GM12875 (cell line): ENCODE measurements at regions not wholly inside any gene's neighbourhood (a gene's known extent, or its start where the extent isn't known, plus 50 kb on each side); places are given as distances from the start of the nearest gene placed in this dataset.

Source experiments
- H3K4me3 ChIP-seq: one replicate; pipeline ENCODE4 v1.5.1; 2011; ENCODE audit warnings: low read depth, low read length, control low read depth
- CTCF ChIP-seq: IDR thresholded peaks from 2 replicates; pipeline ENCODE4 v1.5.1; 2011; ENCODE audit warnings: low read depth, mild to moderate bottlenecking, control low read depth, inconsistent platforms, low read length, moderate library complexity, borderline replicate concordance; ENCODE audit not compliant: insufficient read depth

DNA sequence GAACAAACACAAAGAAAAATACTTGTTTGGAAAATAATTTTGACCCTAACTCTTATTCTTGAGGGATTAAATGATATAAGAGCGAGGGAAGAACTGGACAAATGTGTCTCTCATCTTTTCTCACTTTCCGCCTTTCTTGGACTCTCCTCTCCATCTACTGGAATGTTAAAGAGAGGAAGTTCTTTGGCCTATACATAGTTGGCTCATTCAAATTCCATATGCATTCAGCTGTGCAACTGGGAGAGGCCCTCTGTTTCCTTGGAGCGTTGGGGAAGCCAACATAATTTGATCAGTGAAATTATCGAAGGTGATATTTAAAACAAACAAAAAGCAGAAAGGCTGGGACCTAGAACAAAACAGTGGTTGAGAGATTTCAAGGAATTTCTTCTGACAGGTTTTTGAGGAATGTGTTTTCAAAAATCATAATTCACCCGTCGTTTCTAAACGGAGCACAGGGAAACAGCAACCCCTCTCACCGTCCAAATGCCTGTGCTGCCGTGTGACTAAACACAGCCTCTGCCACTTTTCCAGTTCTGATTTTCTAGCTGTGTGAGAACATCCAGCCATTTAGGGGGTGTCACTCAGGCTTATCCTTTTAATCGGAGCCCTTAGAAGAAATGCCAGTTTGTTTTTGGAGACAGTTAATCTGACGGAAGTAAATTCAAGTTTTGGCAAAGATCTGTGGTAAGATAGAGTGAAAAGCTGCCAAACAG, 489.9 kb downstream of the SOX2 start:
- no peak overlapping the region for H3K4me3 ChIP-seq
- TF ChIP-seq CTCF: no peak

DNA sequence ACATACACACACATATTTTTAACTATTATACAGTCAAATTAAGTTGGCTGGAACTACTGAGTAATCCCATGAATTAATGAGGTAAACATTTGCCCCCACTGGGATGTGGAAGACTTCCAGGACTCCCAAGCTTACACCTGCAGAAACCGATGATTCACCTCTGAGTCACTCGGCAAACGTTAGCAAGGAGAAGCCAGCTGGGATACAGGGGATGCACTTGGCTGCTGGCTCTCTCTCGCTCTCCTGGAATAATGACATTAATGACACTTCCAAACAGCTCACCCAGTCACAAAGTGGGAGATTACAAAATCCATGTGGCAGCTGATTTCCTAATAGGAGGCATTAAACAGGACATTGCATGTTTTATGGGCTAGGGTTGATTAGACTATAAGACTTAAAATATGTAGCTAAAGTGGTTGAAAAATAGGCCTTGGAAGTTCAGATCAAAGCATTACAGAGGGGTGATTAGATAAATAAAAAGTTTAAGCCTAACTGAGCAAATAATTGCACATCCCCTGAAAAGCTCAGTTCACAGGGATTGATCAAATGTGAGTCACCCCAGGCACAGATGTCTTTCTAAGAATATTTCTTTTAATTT, 500.9 kb downstream of the SOX2 start:
- H3K4me3 ChIP-seq: no peak overlapping the region
- no peak for TF ChIP-seq CTCF

GRCh38 chr3:182214416-182214815, 502.7 kb downstream of the SOX2 start:
- TF ChIP-seq CTCF: no peak

GRCh38 chr3:182215881-182216280, 504.2 kb downstream of the SOX2 start:
- TF ChIP-seq CTCF: no peak
- no peak overlapping the region for H3K4me3 ChIP-seq

More at GRCh38 chr3:182214416-182214815, 502.7 kb downstream of the SOX2 start:
- no peak overlapping the region for H3K4me3 ChIP-seq

GRCh38 chr3:182216311-182216970, 504.7 kb downstream of the SOX2 start:
- no peak for TF ChIP-seq CTCF
- H3K4me3 ChIP-seq: no peak overlapping the region

- TF ChIP-seq CTCF: no peak
- no peak overlapping the region for H3K4me3 ChIP-seq
These were observed 508.3 kb downstream of the SOX2 start for GRCh38 chr3:182220013-182220412.

- no peak for TF ChIP-seq CTCF
- no peak overlapping the region for H3K4me3 ChIP-seq
These were observed 508.7 kb downstream of the SOX2 start for GRCh38 chr3:182220471-182220870.
